ENCODE measurements at regions not wholly inside any gene's neighbourhood (a gene's known extent, or its start where the extent isn't known, plus 50 kb on each side); places are given as distances from the start of the nearest gene placed in this dataset.

DNA sequence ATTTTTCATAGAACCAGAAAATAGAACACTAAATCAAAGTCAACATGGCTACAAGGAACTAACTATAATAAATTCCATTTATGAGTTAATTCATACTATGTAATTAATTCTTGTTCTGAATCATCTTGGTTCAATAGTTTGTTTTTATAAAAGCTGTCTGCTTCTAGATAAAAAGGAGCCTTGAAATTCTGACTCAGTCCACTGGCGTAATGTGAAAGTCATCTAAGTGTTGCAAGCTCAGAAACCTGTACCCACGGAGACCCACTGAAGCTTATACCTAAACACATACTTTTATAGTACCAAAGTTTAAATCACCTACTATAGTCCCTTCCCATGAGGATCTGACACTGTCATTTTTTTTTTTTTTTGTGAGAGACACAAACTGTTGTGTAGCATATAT lies 489.4 kb downstream of the SEMA3D start:
- no peak for ATAC-seq
- in situ Hi-C loops (cut with HindIII; ENCODE audit: low pct_unique_long_range_greater_than_20kb, low sequenced_read_pairs) (no loop called here), intact Hi-C loops (cut with micrococcal nuclease; ENCODE audit: unreplicated experiment) (no loop called here)
- TF ChIP-seq TCF7L2 (IDR thresholded peaks at IDR 0.05; ENCODE audit: low read depth, low read length): no peak
- TF ChIP-seq, protein P1, sequence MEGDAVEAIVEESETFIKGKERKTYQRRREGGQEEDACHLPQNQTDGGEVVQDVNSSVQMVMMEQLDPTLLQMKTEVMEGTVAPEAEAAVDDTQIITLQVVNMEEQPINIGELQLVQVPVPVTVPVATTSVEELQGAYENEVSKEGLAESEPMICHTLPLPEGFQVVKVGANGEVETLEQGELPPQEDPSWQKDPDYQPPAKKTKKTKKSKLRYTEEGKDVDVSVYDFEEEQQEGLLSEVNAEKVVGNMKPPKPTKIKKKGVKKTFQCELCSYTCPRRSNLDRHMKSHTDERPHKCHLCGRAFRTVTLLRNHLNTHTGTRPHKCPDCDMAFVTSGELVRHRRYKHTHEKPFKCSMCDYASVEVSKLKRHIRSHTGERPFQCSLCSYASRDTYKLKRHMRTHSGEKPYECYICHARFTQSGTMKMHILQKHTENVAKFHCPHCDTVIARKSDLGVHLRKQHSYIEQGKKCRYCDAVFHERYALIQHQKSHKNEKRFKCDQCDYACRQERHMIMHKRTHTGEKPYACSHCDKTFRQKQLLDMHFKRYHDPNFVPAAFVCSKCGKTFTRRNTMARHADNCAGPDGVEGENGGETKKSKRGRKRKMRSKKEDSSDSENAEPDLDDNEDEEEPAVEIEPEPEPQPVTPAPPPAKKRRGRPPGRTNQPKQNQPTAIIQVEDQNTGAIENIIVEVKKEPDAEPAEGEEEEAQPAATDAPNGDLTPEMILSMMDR (IDR thresholded peaks at IDR 0.05): no peak
- no peak for TF ChIP-seq POLR2AphosphoS5 (IDR thresholded peaks at IDR 0.05; ENCODE audit: low read depth, low read length)
- TF ChIP-seq, protein P2, sequence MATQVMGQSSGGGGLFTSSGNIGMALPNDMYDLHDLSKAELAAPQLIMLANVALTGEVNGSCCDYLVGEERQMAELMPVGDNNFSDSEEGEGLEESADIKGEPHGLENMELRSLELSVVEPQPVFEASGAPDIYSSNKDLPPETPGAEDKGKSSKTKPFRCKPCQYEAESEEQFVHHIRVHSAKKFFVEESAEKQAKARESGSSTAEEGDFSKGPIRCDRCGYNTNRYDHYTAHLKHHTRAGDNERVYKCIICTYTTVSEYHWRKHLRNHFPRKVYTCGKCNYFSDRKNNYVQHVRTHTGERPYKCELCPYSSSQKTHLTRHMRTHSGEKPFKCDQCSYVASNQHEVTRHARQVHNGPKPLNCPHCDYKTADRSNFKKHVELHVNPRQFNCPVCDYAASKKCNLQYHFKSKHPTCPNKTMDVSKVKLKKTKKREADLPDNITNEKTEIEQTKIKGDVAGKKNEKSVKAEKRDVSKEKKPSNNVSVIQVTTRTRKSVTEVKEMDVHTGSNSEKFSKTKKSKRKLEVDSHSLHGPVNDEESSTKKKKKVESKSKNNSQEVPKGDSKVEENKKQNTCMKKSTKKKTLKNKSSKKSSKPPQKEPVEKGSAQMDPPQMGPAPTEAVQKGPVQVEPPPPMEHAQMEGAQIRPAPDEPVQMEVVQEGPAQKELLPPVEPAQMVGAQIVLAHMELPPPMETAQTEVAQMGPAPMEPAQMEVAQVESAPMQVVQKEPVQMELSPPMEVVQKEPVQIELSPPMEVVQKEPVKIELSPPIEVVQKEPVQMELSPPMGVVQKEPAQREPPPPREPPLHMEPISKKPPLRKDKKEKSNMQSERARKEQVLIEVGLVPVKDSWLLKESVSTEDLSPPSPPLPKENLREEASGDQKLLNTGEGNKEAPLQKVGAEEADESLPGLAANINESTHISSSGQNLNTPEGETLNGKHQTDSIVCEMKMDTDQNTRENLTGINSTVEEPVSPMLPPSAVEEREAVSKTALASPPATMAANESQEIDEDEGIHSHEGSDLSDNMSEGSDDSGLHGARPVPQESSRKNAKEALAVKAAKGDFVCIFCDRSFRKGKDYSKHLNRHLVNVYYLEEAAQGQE (IDR thresholded peaks at IDR 0.05; ENCODE audit: insufficient read depth in 1 of 2, low read depth in 2 of 2, low read length in 1 of 2): no peak
- no peak for TF ChIP-seq SIN3A (IDR thresholded peaks at IDR 0.05; ENCODE audit: borderline replicate concordance, insufficient read depth, low read depth, low read length)
- no peak overlapping the region for H3K27ac ChIP-seq (ENCODE audit: low read length)
- BruUV-seq (replicated peaks): no TSS peak
- H3K36me3 ChIP-seq (ENCODE audit: control insufficient read depth, insufficient read depth, low read length): no peaks in the 10 kb centered on the region; the same call in 1 of the 2 replicates
- ChIA-PET POLR2A (no interaction called here), CTCF (no interaction called here)
- H3K4me3 ChIP-seq (ENCODE audit: low read depth in 2 of 2, low read length in 2 of 2): no peak overlapping the region
- H3K4me1 ChIP-seq (ENCODE audit: control insufficient read depth, insufficient read depth, low read length): no peaks in the 10 kb centered on the region
- peaks cover 6% of the 10 kb centered on the region; the same call in 1 of the 2 replicates for H3K9me3 ChIP-seq (ENCODE audit: control insufficient read depth, insufficient read depth, low read depth, low read length)
- DNase-seq (ENCODE audit: low read depth, low spot score): no peak
- H3K27me3 ChIP-seq (ENCODE audit: control insufficient read depth, insufficient read depth, low read length): no peaks in the 10 kb centered on the region

DNA sequence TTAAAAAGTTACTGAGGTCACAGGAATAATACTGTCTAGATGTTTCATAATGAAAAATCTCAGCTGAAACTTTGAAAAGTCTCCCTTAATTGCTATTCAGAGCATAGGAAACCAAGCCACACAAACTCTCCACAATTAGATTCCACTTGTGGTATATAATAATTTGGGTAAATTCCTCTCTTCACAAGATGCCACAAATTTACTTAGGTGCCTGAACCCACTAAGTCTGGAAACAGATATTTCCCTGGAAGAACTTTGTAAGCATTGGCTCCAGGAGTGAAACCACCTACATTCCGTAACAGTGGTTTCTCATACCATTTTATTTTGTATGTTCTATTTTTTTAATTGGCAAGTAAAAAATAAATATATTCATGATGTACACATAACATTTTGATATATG lies 493.4 kb downstream of the SEMA3D start:
- no peaks in the 10 kb centered on the region for H3K27me3 ChIP-seq (ENCODE audit: control insufficient read depth, insufficient read depth, low read length)
- CTCF ChIA-PET: no interaction called here
- intact Hi-C loops (cut with micrococcal nuclease; ENCODE audit: unreplicated experiment) (no loop called here), in situ Hi-C loops (cut with HindIII; ENCODE audit: low pct_unique_long_range_greater_than_20kb, low sequenced_read_pairs) (no loop called here)
- no peaks in the 10 kb centered on the region; the same call in 1 of the 2 replicates for H3K36me3 ChIP-seq (ENCODE audit: control insufficient read depth, insufficient read depth, low read length)
- H3K27ac ChIP-seq (ENCODE audit: low read length): no peak overlapping the region
- no peak for DNase-seq (ENCODE audit: low read depth, low spot score)
- H3K4me1 ChIP-seq (ENCODE audit: control insufficient read depth, insufficient read depth, low read length): no peaks in the 10 kb centered on the region
- H3K4me3 ChIP-seq (ENCODE audit: low read depth in 2 of 2, low read length in 2 of 2): no peak overlapping the region
- no peak for ATAC-seq
- TF ChIP-seq SIN3A (IDR thresholded peaks at IDR 0.05; ENCODE audit: borderline replicate concordance, insufficient read depth, low read depth, low read length) (no peak), POLR2AphosphoS5 (IDR thresholded peaks at IDR 0.05; ENCODE audit: low read depth, low read length) (no peak)
- H3K9me3 ChIP-seq (ENCODE audit: control insufficient read depth, insufficient read depth, low read depth, low read length): peaks cover 6% of the 10 kb centered on the region; the same call in 1 of the 2 replicates
- no TSS peak for BruUV-seq (replicated peaks)
- POLR2A ChIA-PET: no interaction called here

DNA sequence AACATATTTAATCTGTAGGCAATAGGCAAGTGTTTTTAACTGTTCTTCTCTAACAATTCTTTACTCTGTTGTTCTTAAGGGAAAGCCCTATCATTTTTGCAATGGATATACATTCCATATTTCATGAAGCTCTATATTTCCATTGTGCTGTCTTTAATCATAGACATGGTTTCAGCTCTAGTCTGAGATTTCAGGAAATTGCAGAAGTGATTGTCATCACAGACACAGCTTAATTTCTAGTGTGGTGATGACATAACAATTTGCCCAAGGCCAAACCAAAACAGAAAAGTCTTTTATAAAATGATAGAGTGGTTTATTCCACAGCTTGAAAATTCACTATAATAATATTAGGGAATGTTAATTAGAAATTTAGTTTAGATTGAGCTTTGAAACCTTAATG lies 494.1 kb upstream of the SEMA3A start:
- H3K36me3 ChIP-seq (ENCODE audit: control insufficient read depth, insufficient read depth, low read length): no peaks in the 10 kb centered on the region
- H3K27me3 ChIP-seq (ENCODE audit: control insufficient read depth, insufficient read depth, low read length): no peaks in the 10 kb centered on the region
- DNase-seq (ENCODE audit: low read depth, low spot score) (no peak), ATAC-seq (no peak)
- H3K9me3 ChIP-seq (ENCODE audit: control insufficient read depth, insufficient read depth, low read depth, low read length): no peaks in the 10 kb centered on the region
- H3K4me3 ChIP-seq (ENCODE audit: low read depth in 2 of 2, low read length in 2 of 2): no peak overlapping the region
- no peaks in the 10 kb centered on the region for H3K4me1 ChIP-seq (ENCODE audit: control insufficient read depth, insufficient read depth, low read length)
- no TSS peak for BruUV-seq (replicated peaks)
- CTCF ChIA-PET: no interaction called here
- no peak overlapping the region; the same call in 1 of the 2 replicates for H3K27ac ChIP-seq (ENCODE audit: low read length)
- in situ Hi-C loops (cut with HindIII; ENCODE audit: low pct_unique_long_range_greater_than_20kb, low sequenced_read_pairs): no loop called here
- TF ChIP-seq POLR2AphosphoS5 (IDR thresholded peaks at IDR 0.05; ENCODE audit: low read depth, low read length) (no peak), TCF7L2 (IDR thresholded peaks at IDR 0.05; ENCODE audit: low read depth, low read length) (no peak), SIN3A (IDR thresholded peaks at IDR 0.05; ENCODE audit: borderline replicate concordance, insufficient read depth, low read depth, low read length) (no peak)
- TF ChIP-seq, protein P2 (IDR thresholded peaks at IDR 0.05; ENCODE audit: insufficient read depth in 1 of 2, low read depth in 2 of 2, low read length in 1 of 2): no peak
- TF ChIP-seq, protein P1 (IDR thresholded peaks at IDR 0.05): no peak
- intact Hi-C loops (cut with micrococcal nuclease; ENCODE audit: unreplicated experiment): no loop called here
- POLR2A ChIA-PET: no interaction called here
